ENCODE measurements at regions not wholly inside any gene's neighbourhood (a gene's known extent, or its start where the extent isn't known, plus 50 kb on each side); places are given as distances from the start of the nearest gene placed in this dataset.

- in situ Hi-C loops (cut with MboI; ENCODE audit: low pct_unique_long_range_greater_than_20kb, low sequenced_read_pairs, unreplicated experiment): no loop called here
- TF ChIP-seq CTCF (IDR thresholded peaks at IDR 0.05; ENCODE audit: extremely low read depth, insufficient read depth, missing control alignments): no peak
- no peak for DNase-seq (ENCODE audit: low spot score)
Measured at GRCh38 chr2:240295256-240296103, 140.0 kb upstream of the GPC1 start.

GRCh38 chr2:240296104-240296406, 139.4 kb upstream of the GPC1 start:
- no peak for TF ChIP-seq CTCF (IDR thresholded peaks at IDR 0.05; ENCODE audit: extremely low read depth, insufficient read depth, missing control alignments)
- DNase-seq (ENCODE audit: low spot score): no peak
- in situ Hi-C loops (cut with MboI; ENCODE audit: low pct_unique_long_range_greater_than_20kb, low sequenced_read_pairs, unreplicated experiment): no loop called here

GRCh38 chr2:240296476-240297255, 138.8 kb upstream of the GPC1 start:
- no peak for TF ChIP-seq CTCF (IDR thresholded peaks at IDR 0.05; ENCODE audit: extremely low read depth, insufficient read depth, missing control alignments)
- in situ Hi-C loops (cut with MboI; ENCODE audit: low pct_unique_long_range_greater_than_20kb, low sequenced_read_pairs, unreplicated experiment): no loop called here
- no peak for DNase-seq (ENCODE audit: low spot score)

GRCh38 chr2:240297256-240298116, 138.0 kb upstream of the GPC1 start:
- no peak for DNase-seq (ENCODE audit: low spot score)
- TF ChIP-seq CTCF (IDR thresholded peaks at IDR 0.05; ENCODE audit: extremely low read depth, insufficient read depth, missing control alignments): no peak
- in situ Hi-C loops (cut with MboI; ENCODE audit: low pct_unique_long_range_greater_than_20kb, low sequenced_read_pairs, unreplicated experiment): no loop called here

- no peak for DNase-seq (ENCODE audit: low spot score)
- TF ChIP-seq CTCF (IDR thresholded peaks at IDR 0.05; ENCODE audit: extremely low read depth, insufficient read depth, missing control alignments): no peak
- in situ Hi-C loops (cut with MboI; ENCODE audit: low pct_unique_long_range_greater_than_20kb, low sequenced_read_pairs, unreplicated experiment): no loop called here
Measured at GRCh38 chr2:240298117-240298790, 137.2 kb upstream of the GPC1 start.
